Adrenal gland (tissue), 9 donors: ENCODE measurements at regions not wholly inside any gene's neighbourhood (a gene's known extent, or its start where the extent isn't known, plus 50 kb on each side); places are given as distances from the start of the nearest gene placed in this dataset.

Experiments
- DNase-seq, 7 donors: peaks; one replicate each; pipeline ENCODE4 v3.0.0-alpha.2; 2019 to 2020
- H3K27ac ChIP-seq, 5 donors: fragments of 200-600 bp; sonication (generic) in 4 of 5; 1 replicate in 3 of 5; 2 replicates in 2 of 5; pipeline versions ENCODE4 v1.5.1 to v1.8.0; 2016 to 2020; ENCODE audit warnings: mild to moderate bottlenecking in 1 of 5
- H3K27me3 ChIP-seq: fragments of 200-600 bp; 2 replicates; pipeline ENCODE4 v1.8.0; 2021
- H3K36me3 ChIP-seq, 2 donors: fragments of 200-600 bp; replicated peaks in 1 of 2; 1 replicate in 1 of 2; 2 replicates in 1 of 2; pipeline versions ENCODE4 v1.5.1 to v1.8.0; 2018 to 2022
- H3K4me1 ChIP-seq, 2 donors: fragments of 200-600 bp; replicated peaks in 1 of 2; 1 replicate in 1 of 2; 2 replicates in 1 of 2; pipeline versions ENCODE4 v1.5.1 to v1.8.0; 2018 to 2021
- H3K4me3 ChIP-seq, 4 donors: fragments of 200-600 bp; sonication (generic) in 3 of 4; one replicate each; pipeline ENCODE4 v1.5.1; 2016 to 2018
- H3K9me3 ChIP-seq, 3 donors: fragments of 200-600 bp; sonication (generic) in 1 of 3; replicated peaks in 1 of 3; 1 replicate in 2 of 3; 2 replicates in 1 of 3; pipeline versions ENCODE4 v1.5.1 to v1.8.0; 2016 to 2021
- POLR2A ChIP-seq, 2 donors: fragments of 450-650 bp; IDR thresholded peaks; one replicate each; pipeline ENCODE4 v1.6.1; 2017; ENCODE audit warnings: antibody characterized with exemption in 2 of 2, mild to moderate bottlenecking in 2 of 2, moderate library complexity in 1 of 2
- WGBS, 4 donors: extraction: QIAGEN DNeasy Blood & Tissue Kit in 2 of 4; methylation state at CpG; one replicate each; pipeline versions ENCODE4 v1.1.5 to v1.1.7; 2013 to 2017; 5-methylcytosine and 5-hydroxymethylcytosine counted together
- intact Hi-C, 2 donors: fragments of 100-400 bp; cut with DNase I; formaldehyde crosslinking; loops; one replicate each; pipeline versions ENCODE4 v1.14.1 to v1.15.0; 2022 to 2023
- TF ChIP-seq, protein P1 (sequence below), 6 experiments: fragments of 450-650 bp in 4 of 6; fragments of 200-600 bp in 2 of 6; sonication (generic) in 1 of 6; IDR thresholded peaks; 1 replicate in 5 of 6; 2 replicates in 1 of 6; pipeline versions ENCODE4 v1.5.1 to v1.8.0; 2016 to 2021; ENCODE audit warnings: antibody characterized with exemption in 6 of 6, mild to moderate bottlenecking in 2 of 6, moderate library complexity in 1 of 6
- donor health status: healthy with polysubstance abuse.
- donor health status: Bipolar disorder and iron deficiency.
- donor health status: DM: yes; HTN: yes; CAD: no.
- donor health status: DM: no; HTN: no; CAD: no.
- donor health status: DM: no; HTN: no; CAD: no.

DNA sequence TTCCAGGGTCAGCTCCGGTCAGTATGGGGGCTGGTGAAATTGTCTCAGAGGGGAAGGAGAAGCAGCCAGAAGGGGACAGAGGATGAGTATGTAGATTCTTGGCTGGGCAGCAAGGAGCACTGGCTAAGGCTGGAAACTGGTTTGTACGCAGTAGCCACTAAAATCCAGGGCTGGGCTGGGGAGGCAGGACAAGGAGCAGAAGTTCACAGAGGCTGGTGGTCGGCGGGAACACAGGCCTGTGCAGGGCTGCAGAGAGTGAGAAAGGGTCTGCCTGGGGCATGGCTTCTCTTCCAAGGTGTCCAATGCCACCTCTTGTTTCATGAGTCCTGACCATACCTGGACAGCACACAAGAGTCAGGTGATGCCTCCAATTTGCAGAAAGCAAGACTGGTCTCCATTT lies 94.4 kb upstream of the HDAC4 start:
- Histone ChIP-seq H3K36me3 (no peaks in the 10 kb centered on the region), H3K9me3 (no peaks in the 10 kb centered on the region), H3K27ac (no peak overlapping the region), H3K27me3 (no peaks in the 10 kb centered on the region), H3K4me1 (no peaks in the 10 kb centered on the region), H3K4me3 (no peak overlapping the region)
- DNase-seq = no peak
- intact Hi-C loops = no loop called here
- TF ChIP-seq, protein P1, sequence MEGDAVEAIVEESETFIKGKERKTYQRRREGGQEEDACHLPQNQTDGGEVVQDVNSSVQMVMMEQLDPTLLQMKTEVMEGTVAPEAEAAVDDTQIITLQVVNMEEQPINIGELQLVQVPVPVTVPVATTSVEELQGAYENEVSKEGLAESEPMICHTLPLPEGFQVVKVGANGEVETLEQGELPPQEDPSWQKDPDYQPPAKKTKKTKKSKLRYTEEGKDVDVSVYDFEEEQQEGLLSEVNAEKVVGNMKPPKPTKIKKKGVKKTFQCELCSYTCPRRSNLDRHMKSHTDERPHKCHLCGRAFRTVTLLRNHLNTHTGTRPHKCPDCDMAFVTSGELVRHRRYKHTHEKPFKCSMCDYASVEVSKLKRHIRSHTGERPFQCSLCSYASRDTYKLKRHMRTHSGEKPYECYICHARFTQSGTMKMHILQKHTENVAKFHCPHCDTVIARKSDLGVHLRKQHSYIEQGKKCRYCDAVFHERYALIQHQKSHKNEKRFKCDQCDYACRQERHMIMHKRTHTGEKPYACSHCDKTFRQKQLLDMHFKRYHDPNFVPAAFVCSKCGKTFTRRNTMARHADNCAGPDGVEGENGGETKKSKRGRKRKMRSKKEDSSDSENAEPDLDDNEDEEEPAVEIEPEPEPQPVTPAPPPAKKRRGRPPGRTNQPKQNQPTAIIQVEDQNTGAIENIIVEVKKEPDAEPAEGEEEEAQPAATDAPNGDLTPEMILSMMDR (IDR thresholded peaks at IDR 0.05) = no peak
- TF ChIP-seq POLR2A (IDR thresholded peaks at IDR 0.05) = no peak
- whole genome bisulfite sequencing, 4 donors = 81 to 94% (median 90%) methylated on average over 4 of the region's 4 CpGs

DNA sequence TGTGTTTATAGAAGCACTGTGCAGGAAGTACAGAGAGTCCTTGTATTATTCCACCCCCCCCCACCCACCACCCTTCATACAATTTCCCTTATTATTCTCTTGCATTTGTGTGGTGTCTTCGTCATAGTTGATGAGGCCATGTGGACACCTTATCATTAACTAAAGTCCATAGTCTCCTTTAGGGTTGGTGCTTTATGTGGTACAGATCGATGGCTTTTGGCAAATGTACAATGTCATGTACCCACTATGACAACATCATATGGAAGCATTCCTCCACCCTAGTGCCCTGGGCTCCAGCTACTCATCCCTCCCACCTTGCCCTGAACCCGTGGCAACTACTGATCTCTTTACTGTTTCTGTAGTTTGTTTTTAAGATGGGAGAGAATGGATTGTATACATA lies 93.8 kb upstream of the HDAC4 start:
- 90 to 95% (median 91%) methylated on average over 3 of the region's 3 CpGs for WGBS, 4 donors
- no peak overlapping the region for H3K27ac ChIP-seq

DNA sequence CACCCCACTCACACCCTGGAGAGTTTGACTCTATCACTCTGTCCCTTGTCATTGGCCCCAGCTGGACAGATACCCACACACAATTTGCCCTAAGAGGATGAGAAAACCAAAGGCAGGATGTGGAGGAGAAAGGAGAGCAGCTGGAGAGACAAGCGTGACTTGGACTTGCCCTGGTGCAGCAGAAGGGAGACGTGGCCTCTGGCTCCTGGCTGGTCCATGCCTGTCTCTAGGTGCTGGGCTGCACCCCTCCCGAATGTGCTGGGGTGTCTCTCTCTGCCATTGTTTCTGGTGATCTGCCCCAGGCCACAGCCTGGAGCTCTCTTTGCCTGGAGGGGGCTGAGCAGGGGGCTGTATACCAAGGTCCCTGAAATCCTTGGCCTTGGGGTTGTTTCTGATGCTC lies 88.7 kb upstream of the HDAC4 start:
- H3K27me3 ChIP-seq = no peaks in the 10 kb centered on the region
- DNase-seq = no peak
- WGBS, 4 donors = 79 to 100% (median 84%) methylated on average over 2 to 3 of the region's 3 CpGs
- H3K4me1 ChIP-seq = no peaks in the 10 kb centered on the region
- intact Hi-C loops = no loop called here
- no peak overlapping the region for H3K27ac ChIP-seq
- no peak for TF ChIP-seq POLR2A (IDR thresholded peaks at IDR 0.05)
- TF ChIP-seq, protein P1 (IDR thresholded peaks at IDR 0.05) = no peak
- no peaks in the 10 kb centered on the region for H3K36me3 ChIP-seq
- H3K9me3 ChIP-seq = no peaks in the 10 kb centered on the region
- H3K4me3 ChIP-seq = no peak overlapping the region

More for the DNA sequence above, 93.8 kb upstream of the HDAC4 start:
- TF ChIP-seq POLR2A (IDR thresholded peaks at IDR 0.05) = no peak
- TF ChIP-seq, protein P1 (IDR thresholded peaks at IDR 0.05) = no peak
- Histone ChIP-seq H3K4me3 (no peak overlapping the region), H3K27me3 (no peaks in the 10 kb centered on the region), H3K9me3 (no peaks in the 10 kb centered on the region), H3K36me3 (no peaks in the 10 kb centered on the region), H3K4me1 (no peaks in the 10 kb centered on the region)
- DNase-seq = no peak
- intact Hi-C loops = no loop called here

DNA sequence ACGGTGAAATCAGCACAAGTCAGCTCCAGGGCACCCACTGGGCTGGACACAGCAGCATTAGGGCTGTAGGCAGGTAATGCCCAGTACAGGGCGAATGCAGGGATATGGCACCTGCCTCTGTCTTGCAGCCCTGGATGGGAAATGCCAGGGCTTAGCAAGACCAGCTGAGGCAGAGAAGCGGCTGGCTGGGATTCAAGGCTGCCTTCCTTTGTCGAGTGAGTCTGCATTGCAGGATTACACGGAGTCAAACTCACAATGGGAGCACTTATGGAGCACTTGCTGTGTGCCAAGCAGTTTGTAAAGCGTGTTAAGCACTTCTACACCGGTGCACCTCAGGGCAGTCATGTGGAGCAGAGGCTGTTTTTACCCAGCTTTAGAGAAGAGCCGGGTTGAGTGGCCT lies 87.3 kb upstream of the HDAC4 start:
- Histone ChIP-seq H3K4me3 (no peak overlapping the region), H3K36me3 (no peaks in the 10 kb centered on the region), H3K27me3 (peaks cover 6% of the 10 kb centered on the region), H3K9me3 (no peaks in the 10 kb centered on the region), H3K27ac (no peak overlapping the region), H3K4me1 (no peaks in the 10 kb centered on the region)
- no peak for DNase-seq
- intact Hi-C loops = no loop called here
- no peak for TF ChIP-seq POLR2A (IDR thresholded peaks at IDR 0.05)
- TF ChIP-seq, protein P1 (IDR thresholded peaks at IDR 0.05) = no peak
- WGBS, 4 donors = 66 to 78% (median 77%) methylated on average over 7 to 8 of the region's 8 CpGs
